A673 (cell line): ENCODE measurements at regions not wholly inside any gene's neighbourhood (a gene's known extent, or its start where the extent isn't known, plus 50 kb on each side); places are given as distances from the start of the nearest gene placed in this dataset.

Experiments used
- BruUV-seq: library from RNA; stranded (reverse); fragments of 400-500 nt; replicated peaks from 2 replicates; lab custom pipeline; 2021; lab: Mats Ljungman, UMichigan
- CTCF ChIA-PET: fragments of 300-600 bp; sonication (Branson Sonifier 250); formaldehyde crosslinking; loops from one replicate; lab custom pipeline; 2022; ENCODE audit warnings: antibody characterized with exemption; lab: Charles Lee
- POLR2A ChIA-PET: fragments of 300-600 bp; sonication (Branson Sonifier 250); formaldehyde crosslinking; loops from one replicate; lab custom pipeline; 2022; ENCODE audit warnings: antibody characterized with exemption; ENCODE audit not compliant: low non-redundant PET; lab: Charles Lee
- DNase-seq: peaks from one replicate; pipeline ENCODE4 v3.0.0-alpha.2; 2015; ENCODE audit warnings: low spot score
- H3K27ac ChIP-seq: fragments of 200-600 bp; sonication (generic); 2 replicates; pipeline ENCODE4 v1.5.1; 2016; ENCODE audit warnings: mixed run types, low read depth, mild to moderate bottlenecking, mixed read lengths, antibody characterized with exemption, low read length; ENCODE audit not compliant: poor library complexity, severe bottlenecking
- H3K27me3 ChIP-seq: fragments of 200-600 bp; sonication (generic); replicated peaks from 2 replicates; pipeline ENCODE4 v1.6.1; 2017; ENCODE audit warnings: mixed run types, low read depth, mild to moderate bottlenecking, mixed read lengths, antibody characterized with exemption, low read length; ENCODE audit not compliant: insufficient read depth, poor library complexity
- H3K36me3 ChIP-seq: fragments of 200-600 bp; sonication (generic); 2 replicates; pipeline ENCODE4 v1.6.1; 2016; ENCODE audit warnings: mixed run types, mild to moderate bottlenecking, mixed read lengths, antibody characterized with exemption, low read length; ENCODE audit not compliant: insufficient read depth, poor library complexity, severe bottlenecking
- H3K4me1 ChIP-seq: fragments of 200-600 bp; sonication (generic); 2 replicates; pipeline ENCODE4 v1.6.1; 2017; ENCODE audit warnings: mixed run types, mild to moderate bottlenecking, mixed read lengths, antibody characterized with exemption, low read length; ENCODE audit not compliant: insufficient read depth, poor library complexity, severe bottlenecking
- H3K4me3 ChIP-seq: fragments of 200-600 bp; sonication (generic); 2 replicates; pipeline ENCODE4 v1.5.1; 2016; ENCODE audit warnings: low read depth, mixed run types, mild to moderate bottlenecking, mixed read lengths, low read length; ENCODE audit not compliant: poor library complexity, severe bottlenecking
- H3K9me3 ChIP-seq: fragments of 200-600 bp; sonication (generic); 2 replicates; pipeline ENCODE4 v1.6.1; 2016; ENCODE audit warnings: mixed run types, low read depth, mild to moderate bottlenecking, mixed read lengths, antibody characterized with exemption, low read length; ENCODE audit not compliant: poor library complexity, severe bottlenecking
- EZH2 ChIP-seq: fragments of 200-600 bp; sonication (generic); IDR thresholded peaks from 2 replicates; pipeline ENCODE4 v1.6.1; 2017; ENCODE audit warnings: borderline replicate concordance, low read depth, mild to moderate bottlenecking, mixed read lengths, antibody characterized with exemption, low read length; ENCODE audit not compliant: poor library complexity, severe bottlenecking
- intact Hi-C: fragments of 100-400 bp; cut with micrococcal nuclease; formaldehyde crosslinking; loops from one replicate; pipeline ENCODE4 v1.10.0; 2022; ENCODE audit not compliant: unreplicated experiment
- TF ChIP-seq, protein P1 (sequence below): fragments of 300-800, 200-600 bp; sonication (generic); conservative IDR thresholded peaks from 2 replicates; pipeline ENCODE4 v1.5.1; 2017; ENCODE audit warnings: low read depth, mild to moderate bottlenecking, antibody characterized with exemption, low read length, moderate library complexity, mixed read lengths

DNA sequence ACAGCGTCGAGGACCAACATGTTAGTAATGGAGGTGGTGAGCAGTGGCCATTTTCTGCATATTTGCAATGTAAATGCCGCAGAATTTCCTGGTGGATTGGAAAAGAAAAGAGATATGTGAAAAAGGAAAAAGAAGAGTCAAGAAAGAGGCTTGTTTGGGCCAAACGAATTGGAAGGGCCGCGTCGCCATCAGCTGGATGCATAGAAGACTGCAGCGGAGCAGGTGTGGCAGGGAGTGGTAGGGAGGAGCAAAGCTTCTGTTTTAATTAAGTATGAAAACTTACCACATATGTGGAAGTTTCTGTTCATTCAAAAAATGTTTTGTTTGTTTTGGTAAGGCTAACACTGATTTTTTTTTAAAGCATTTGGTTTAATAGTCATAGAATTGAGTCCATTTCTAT lies 690.7 kb downstream of the NCAM2 start:
- H3K27me3 ChIP-seq: no peaks in the 10 kb centered on the region
- DNase-seq: peak; percentile 72
- H3K36me3 ChIP-seq: no peaks in the 10 kb centered on the region
- peaks cover 13% of the 10 kb centered on the region for H3K4me1 ChIP-seq
- H3K27ac ChIP-seq: no peak overlapping the region
- BruUV-seq: no TSS peak
- intact Hi-C loops: loop anchor here (2.0 to 5.0 kb wide), 3 partner anchors 456 to 687 kb away; no protein-coding TSS in a partner anchor
- no peak overlapping the region for H3K4me3 ChIP-seq
- TF ChIP-seq, protein P1, sequence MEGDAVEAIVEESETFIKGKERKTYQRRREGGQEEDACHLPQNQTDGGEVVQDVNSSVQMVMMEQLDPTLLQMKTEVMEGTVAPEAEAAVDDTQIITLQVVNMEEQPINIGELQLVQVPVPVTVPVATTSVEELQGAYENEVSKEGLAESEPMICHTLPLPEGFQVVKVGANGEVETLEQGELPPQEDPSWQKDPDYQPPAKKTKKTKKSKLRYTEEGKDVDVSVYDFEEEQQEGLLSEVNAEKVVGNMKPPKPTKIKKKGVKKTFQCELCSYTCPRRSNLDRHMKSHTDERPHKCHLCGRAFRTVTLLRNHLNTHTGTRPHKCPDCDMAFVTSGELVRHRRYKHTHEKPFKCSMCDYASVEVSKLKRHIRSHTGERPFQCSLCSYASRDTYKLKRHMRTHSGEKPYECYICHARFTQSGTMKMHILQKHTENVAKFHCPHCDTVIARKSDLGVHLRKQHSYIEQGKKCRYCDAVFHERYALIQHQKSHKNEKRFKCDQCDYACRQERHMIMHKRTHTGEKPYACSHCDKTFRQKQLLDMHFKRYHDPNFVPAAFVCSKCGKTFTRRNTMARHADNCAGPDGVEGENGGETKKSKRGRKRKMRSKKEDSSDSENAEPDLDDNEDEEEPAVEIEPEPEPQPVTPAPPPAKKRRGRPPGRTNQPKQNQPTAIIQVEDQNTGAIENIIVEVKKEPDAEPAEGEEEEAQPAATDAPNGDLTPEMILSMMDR: peak; percentile 82
- no peak for TF ChIP-seq EZH2
- ChIA-PET CTCF (interaction anchor here (0.7 kb wide), 1 partner anchor 799 kb away, joined by 3 read pairs; no protein-coding TSS in a partner anchor), POLR2A (no interaction called here)
- H3K9me3 ChIP-seq: no peaks in the 10 kb centered on the region

DNA sequence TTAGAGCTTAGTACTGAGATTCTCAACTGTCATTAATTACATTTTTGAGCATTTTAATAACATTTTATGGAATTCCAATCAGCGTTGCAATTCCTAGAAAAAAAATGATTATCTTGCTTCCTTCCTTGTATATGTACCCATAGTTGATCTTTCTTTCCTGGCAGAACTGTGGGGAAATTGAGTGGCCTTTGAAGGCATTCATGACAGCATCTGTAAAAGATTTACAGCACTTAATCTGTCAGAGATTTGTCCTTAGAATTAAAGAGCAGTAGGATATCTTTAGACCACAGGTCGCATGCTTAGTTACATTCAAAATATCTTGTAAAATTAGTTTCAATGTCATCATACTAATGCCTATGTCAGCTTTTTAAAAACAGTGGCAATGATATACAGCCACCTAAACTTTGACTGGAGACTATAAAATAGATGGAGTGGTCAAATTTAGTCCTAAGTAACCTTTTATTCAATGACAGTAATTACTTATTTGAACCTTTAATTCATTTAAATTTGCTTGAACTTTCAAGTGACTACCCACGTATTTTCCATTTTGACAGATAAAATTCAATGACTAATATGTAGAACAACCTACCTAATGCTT lies 692.0 kb downstream of the NCAM2 start:
- no peaks in the 10 kb centered on the region for H3K36me3 ChIP-seq
- ChIA-PET POLR2A (no interaction called here), CTCF (interaction anchor here (0.5 kb wide), 1 partner anchor 8 kb away, joined by 4 read pairs; no protein-coding TSS in a partner anchor)
- H3K27ac ChIP-seq: no peak overlapping the region
- no peak for TF ChIP-seq EZH2
- TF ChIP-seq, protein P1: no peak
- peak; percentile 45 for DNase-seq
- no TSS peak for BruUV-seq
- no peak overlapping the region for H3K4me3 ChIP-seq
- no peaks in the 10 kb centered on the region for H3K27me3 ChIP-seq
- intact Hi-C loops: no loop called here
- H3K4me1 ChIP-seq: peaks cover 10% of the 10 kb centered on the region
- no peaks in the 10 kb centered on the region for H3K9me3 ChIP-seq

- TF ChIP-seq, protein P1: no peak
- TF ChIP-seq EZH2: no peak
- intact Hi-C loops: loop anchor here (5.0 kb wide), 1 partner anchor 694 kb away; no protein-coding TSS in a partner anchor
- peaks cover 30% of the 10 kb centered on the region for H3K4me1 ChIP-seq
- DNase-seq: peak; percentile 62
- H3K27ac ChIP-seq: peak overlapping the region; percentile 61
- no peaks in the 10 kb centered on the region for H3K36me3 ChIP-seq
- CTCF ChIA-PET: no interaction called here
- POLR2A ChIA-PET: no interaction called here
- no peak overlapping the region for H3K4me3 ChIP-seq
- H3K9me3 ChIP-seq: no peaks in the 10 kb centered on the region
- TSS peak; percentile 73 for BruUV-seq
- H3K27me3 ChIP-seq: no peaks in the 10 kb centered on the region
These were observed 714.7 kb downstream of the NCAM2 start for GRCh38 chr21:21712748-21713520.
